Adipocyte (in vitro differentiated cells): ENCODE measurements at regions not wholly inside any gene's neighbourhood (a gene's known extent, or its start where the extent isn't known, plus 50 kb on each side); places are given as distances from the start of the nearest gene placed in this dataset.

ENCODE experiments used
- DNase-seq: peaks from one replicate; pipeline ENCODE4 v3.0.0-alpha.2; 2015; ENCODE audit warnings: low read depth
- H3K27me3 ChIP-seq: replicated peaks from 2 replicates; pipeline ENCODE4 v1.7.0; 2013; ENCODE audit warnings: mild to moderate bottlenecking, low read length, moderate library complexity; ENCODE audit not compliant: control insufficient read depth, insufficient read depth
- H3K36me3 ChIP-seq: 2 replicates; pipeline ENCODE4 v1.7.0; 2013; ENCODE audit warnings: low read length, mild to moderate bottlenecking, moderate library complexity; ENCODE audit not compliant: control insufficient read depth, insufficient read depth, severe bottlenecking
- H3K4me1 ChIP-seq: 2 replicates; pipeline ENCODE4 v1.7.0; 2013; ENCODE audit warnings: mild to moderate bottlenecking, low read length, moderate library complexity; ENCODE audit not compliant: control insufficient read depth, insufficient read depth
- H3K4me3 ChIP-seq: 2 replicates; pipeline ENCODE4 v1.7.0; 2013; ENCODE audit warnings: mild to moderate bottlenecking, low read length, moderate library complexity
- H3K9ac ChIP-seq: 2 replicates; pipeline ENCODE4 v1.7.0; 2013; ENCODE audit warnings: mild to moderate bottlenecking, low read length, moderate library complexity
- H3K9me3 ChIP-seq: 2 replicates; pipeline ENCODE4 v1.7.0; 2013; ENCODE audit warnings: mild to moderate bottlenecking, low read length, moderate library complexity; ENCODE audit not compliant: control insufficient read depth

DNA sequence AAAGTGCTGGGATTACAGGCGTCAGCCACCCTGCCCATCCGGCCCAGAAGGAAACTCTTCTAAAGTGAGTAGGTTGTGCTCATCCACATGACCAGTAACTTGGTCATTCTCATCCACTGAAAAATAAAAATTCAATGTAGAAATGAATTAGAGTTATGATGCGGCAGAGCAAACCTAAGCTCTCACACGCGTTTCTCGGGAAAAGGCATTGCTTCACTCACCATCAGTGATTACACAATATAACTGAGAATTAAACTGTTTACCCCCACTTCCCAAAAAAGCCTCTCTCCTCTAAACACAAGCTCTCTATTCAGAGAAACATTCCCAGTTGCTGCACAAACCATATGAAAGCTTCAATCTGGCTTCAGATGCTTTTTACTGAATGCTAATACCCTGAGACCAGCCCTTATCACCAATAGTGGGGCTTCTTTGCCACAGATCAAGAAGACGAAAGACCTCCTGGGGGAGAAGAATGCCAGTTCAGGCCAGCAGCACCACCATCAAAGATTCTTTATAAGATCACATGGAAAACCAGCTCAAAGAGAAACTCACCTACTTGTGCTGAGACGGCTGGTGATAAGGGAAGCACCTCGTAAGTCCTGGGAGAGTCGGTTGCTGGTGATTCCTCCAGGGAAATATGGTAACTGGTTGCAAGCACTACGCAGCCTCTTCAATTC lies 121.5 kb upstream of the SFSWAP start:
- peaks cover 4% of the 10 kb centered on the region for H3K4me1 ChIP-seq
- no peak for DNase-seq
- H3K4me3 ChIP-seq: peak overlapping the region; percentile 54
- peaks cover 10% of the 10 kb centered on the region for H3K9me3 ChIP-seq
- peak overlapping the region; percentile 39 for H3K9ac ChIP-seq
- H3K36me3 ChIP-seq: no peaks in the 10 kb centered on the region
- peaks cover 20% of the 10 kb centered on the region for H3K27me3 ChIP-seq

DNA sequence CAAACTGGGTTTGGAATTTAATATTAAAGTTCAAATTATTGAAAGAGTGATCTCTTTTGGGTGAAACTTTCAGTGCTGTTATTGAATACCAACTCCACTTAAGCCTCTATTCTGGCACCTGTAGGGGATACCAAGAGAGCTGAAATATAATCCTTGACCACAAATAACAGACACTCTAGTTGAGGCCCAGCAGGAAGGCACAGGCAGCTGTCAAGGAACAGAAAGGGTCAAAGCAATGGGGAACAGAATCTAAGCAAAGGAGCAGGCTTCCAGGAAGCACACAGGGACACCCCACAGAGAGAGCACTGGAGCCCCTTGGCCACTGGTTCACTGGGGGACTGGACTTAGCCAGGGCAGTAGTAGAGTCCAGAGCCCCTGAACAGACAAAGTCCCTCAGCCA lies 120.9 kb upstream of the SFSWAP start:
- no peak for DNase-seq
- H3K36me3 ChIP-seq: no peaks in the 10 kb centered on the region
- H3K9ac ChIP-seq: no peak overlapping the region
- peaks cover 4% of the 10 kb centered on the region for H3K4me1 ChIP-seq
- no peak overlapping the region for H3K4me3 ChIP-seq
- H3K27me3 ChIP-seq: peaks cover 14% of the 10 kb centered on the region
- H3K9me3 ChIP-seq: peaks cover 10% of the 10 kb centered on the region

DNA sequence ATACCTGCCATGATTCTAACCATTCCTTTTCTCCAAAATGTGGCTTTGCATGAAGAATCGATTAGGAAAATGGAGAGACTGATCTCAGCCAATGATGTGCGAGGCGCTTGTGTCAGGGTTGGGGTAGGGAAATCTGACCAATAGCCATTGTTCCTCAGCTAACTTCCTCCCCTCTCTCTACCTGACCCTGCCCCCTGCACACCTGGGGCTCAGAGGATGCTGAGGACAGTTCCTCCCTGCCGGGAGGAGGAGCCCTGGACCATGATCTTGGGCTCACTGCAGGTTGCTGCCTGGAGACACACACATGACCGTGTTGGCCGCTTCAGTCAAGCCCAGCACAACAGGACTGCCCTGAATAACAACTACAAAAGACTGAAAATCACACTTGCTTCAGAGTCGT lies 119.8 kb upstream of the SFSWAP start:
- H3K4me3 ChIP-seq: no peak overlapping the region
- peaks cover 10% of the 10 kb centered on the region for H3K9me3 ChIP-seq
- peaks cover 4% of the 10 kb centered on the region for H3K4me1 ChIP-seq
- no peak for DNase-seq
- no peak overlapping the region for H3K9ac ChIP-seq
- H3K36me3 ChIP-seq: no peaks in the 10 kb centered on the region
- peaks cover 20% of the 10 kb centered on the region for H3K27me3 ChIP-seq

DNA sequence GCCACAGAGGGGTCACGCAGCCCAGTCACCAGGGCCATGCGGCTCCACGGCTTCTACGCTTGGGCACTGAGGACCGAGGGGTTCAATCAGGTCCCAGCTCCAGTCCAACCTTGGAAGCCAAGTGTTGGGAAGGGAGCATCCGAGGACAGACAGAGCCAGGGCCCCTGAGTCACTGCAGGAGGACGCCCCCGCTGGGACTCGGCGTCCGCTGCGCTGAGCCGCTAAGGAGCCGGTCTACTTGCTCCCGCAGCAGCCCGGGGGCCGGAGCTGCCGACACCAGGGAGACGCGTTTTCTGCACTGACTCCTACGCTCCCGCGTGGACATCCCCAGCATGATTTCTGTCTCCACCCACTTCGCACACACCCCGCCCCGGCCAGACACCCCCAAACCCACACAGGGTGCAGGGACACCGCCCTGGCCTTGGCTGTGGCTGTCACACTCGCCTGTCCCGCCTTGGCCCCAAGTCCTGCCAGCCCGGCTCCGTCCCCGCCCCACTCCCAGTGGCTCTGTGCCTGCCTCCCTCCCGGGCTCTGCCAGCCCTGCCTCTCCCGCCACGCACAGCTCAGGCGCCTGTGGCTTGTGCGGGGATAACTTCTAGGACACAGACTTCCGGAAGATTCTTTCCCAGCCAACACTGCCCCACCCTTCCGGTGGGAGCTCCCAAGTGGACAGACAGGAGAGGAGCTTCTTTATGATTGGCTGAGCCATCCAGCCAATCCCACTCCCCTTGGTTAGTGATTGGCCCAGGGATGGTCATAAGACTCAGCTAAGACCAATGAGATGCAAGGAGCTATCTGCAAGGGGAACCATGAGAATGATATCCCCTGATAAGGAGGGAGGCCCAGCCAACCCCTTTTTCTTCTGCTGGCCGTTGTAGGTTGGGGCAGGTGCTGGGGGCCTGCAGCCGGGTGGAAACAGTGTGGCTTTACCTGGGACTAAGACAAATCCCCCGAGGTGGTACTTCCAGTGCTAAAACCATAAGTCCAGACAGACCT lies 118.9 kb upstream of the SFSWAP start:
- no peak overlapping the region for H3K4me3 ChIP-seq
- peaks cover 25% of the 10 kb centered on the region for H3K27me3 ChIP-seq
- H3K9ac ChIP-seq: no peak overlapping the region
- no peak for DNase-seq
- H3K9me3 ChIP-seq: peaks cover 2% of the 10 kb centered on the region
- no peaks in the 10 kb centered on the region for H3K36me3 ChIP-seq
- H3K4me1 ChIP-seq: peaks cover 4% of the 10 kb centered on the region

DNA sequence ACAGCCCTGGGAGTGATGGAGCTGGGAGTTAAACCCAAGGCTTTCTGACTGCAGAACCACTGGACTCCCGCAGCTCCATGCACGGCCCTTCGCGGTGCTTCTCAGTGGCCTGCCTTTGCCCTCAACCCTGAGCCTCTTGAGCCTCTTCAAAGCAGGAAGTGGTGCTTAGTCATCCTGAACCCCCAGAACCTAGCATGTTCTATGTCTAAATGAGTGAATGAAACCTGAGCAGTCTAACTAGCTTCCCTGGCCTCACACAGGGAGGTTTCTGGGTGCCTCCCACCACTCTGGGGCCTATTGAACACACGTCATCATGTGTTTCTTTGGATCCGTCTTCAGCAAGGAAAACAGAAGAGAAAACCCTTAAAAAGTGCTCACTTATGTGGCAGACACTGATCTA lies 117.9 kb upstream of the SFSWAP start:
- H3K36me3 ChIP-seq: no peaks in the 10 kb centered on the region
- H3K9me3 ChIP-seq: no peaks in the 10 kb centered on the region
- peaks cover 31% of the 10 kb centered on the region for H3K27me3 ChIP-seq
- no peak overlapping the region for H3K4me3 ChIP-seq
- no peak for DNase-seq
- peaks cover 4% of the 10 kb centered on the region for H3K4me1 ChIP-seq
- no peak overlapping the region for H3K9ac ChIP-seq

DNA sequence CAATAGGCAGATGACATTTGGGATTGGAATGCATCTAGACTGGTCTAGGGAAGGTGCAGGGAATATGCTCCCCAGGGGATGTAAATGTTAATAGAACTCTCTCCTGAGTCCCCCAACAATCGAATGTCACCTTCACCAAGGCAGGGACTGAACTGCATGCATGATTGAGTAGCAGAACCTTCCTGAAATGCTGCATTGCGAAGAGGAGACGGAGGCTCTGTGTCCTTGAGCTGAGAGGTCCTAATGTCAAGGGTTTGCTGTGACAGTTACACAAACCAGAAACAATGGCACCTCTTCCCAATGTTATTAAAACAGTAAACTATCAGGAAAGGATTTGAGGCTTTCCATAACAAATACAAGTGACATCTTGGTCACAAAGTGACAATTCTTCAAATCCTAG lies 117.5 kb upstream of the SFSWAP start:
- no peak for DNase-seq
- Histone ChIP-seq H3K36me3 (no peaks in the 10 kb centered on the region), H3K4me1 (peaks cover 4% of the 10 kb centered on the region), H3K27me3 (peaks cover 31% of the 10 kb centered on the region), H3K4me3 (no peak overlapping the region), H3K9me3 (no peaks in the 10 kb centered on the region), H3K9ac (no peak overlapping the region)

DNA sequence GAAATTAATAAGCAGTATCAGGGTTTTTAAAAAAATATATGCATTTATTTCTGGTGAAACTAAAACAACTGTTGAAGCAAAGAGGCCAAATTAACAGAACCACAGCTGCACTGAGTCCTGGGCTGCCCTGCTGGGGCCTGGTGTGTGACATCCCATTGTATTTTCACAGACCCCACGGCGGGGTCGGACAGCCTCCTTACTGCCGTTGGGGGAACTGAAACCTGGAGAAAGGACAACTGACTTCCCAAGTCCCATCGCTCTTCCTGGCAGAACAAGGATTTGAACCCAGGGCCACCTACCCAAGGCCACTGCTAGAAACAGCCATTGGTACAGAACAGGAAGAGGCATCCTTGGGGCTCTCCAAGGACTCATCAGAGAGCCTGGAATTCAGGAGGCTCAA lies 114.8 kb upstream of the SFSWAP start:
- no peak overlapping the region for H3K4me3 ChIP-seq
- peaks cover 36% of the 10 kb centered on the region for H3K27me3 ChIP-seq
- no peaks in the 10 kb centered on the region for H3K36me3 ChIP-seq
- H3K9me3 ChIP-seq: no peaks in the 10 kb centered on the region
- no peak for DNase-seq
- H3K4me1 ChIP-seq: no peaks in the 10 kb centered on the region
- H3K9ac ChIP-seq: no peak overlapping the region

DNA sequence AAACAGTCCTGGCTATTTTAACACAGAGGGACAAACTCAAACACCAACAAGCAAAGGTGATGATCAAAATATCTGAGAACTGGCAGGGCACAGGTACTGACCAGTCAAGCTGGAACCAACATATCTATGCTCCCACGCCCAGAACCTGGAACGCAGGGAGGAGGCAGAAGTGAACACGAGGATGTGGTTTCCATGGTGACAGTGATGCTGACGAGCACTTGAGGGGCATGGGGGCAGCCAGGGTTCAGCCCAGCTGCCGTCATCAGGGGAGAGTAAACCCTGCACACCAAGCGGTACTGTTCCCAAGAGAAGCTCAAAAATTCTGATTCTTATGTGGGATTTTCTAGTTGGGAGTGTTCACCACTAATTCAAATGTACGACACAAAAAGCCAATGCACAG lies 113.6 kb upstream of the SFSWAP start:
- no peaks in the 10 kb centered on the region for H3K4me1 ChIP-seq
- no peaks in the 10 kb centered on the region for H3K36me3 ChIP-seq
- no peak for DNase-seq
- H3K27me3 ChIP-seq: peaks cover 33% of the 10 kb centered on the region
- no peak overlapping the region for H3K9ac ChIP-seq
- H3K4me3 ChIP-seq: no peak overlapping the region
- H3K9me3 ChIP-seq: no peaks in the 10 kb centered on the region

DNA sequence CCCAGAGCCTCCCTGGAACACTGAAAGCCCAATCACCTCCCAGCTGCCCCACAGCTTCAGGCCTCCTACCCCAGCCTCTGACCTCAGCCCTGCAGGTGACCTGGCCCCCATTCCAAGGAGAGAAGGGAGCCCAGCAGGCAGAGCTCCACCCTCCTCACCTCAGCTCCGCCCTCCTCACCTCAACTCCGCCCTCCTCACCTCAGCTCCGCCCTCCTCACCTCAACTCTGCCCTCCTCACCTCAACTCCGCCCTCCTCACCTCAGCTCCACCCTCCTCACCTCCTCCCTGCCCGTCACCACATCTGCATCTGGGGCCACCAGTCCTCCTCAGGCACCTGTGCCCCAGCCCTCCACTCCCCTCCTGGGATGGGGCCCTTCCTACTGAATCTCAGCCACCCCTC lies 112.2 kb upstream of the SFSWAP start:
- Histone ChIP-seq H3K9me3 (no peaks in the 10 kb centered on the region), H3K4me1 (no peaks in the 10 kb centered on the region), H3K9ac (no peak overlapping the region), H3K27me3 (peaks cover 29% of the 10 kb centered on the region), H3K36me3 (no peaks in the 10 kb centered on the region), H3K4me3 (no peak overlapping the region)
- DNase-seq: no peak

DNA sequence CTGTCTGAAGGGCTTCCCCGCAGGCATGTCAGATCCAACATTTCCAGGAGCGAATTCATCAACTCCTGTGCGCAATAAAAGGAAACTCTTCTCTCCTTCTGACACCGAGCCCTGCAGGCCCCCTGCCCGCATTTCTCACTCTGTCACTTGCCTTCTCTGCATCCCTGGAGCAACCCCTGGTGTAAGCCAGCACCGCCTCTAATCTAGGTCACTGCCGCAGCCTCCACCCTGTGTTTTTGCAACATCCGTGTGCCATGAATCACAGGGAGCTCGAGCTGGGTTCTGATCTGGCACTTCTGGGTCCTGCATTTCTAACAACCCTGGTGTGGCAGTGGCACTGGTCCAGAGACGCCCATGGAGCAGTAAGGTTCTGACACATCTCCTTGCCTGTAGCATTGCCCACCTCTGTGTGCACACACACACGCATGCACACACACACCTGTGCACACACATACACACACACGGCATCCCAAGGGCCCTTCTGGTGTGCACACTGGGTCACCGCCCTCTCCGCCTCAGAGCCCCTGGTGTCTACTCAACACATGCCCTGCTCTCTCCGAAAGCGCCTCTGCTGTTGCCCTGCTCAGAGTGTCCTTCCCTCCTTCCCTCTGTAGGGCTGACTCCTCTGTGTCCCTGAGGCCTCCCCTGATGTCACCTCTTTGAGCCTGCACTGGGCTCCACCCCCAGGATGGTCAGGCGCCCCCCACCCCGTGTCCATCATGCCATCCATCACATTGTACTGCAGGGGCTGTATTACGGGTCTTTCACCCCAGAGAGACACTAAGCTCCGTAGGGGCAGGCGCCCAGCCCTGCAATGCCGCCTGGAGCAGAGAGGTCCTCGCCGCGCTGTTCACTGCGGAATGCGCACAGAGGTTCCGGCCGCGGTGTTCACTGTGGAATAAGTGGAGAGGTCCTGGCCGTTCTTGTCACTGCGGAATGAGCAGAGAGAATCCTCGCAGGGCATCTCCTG lies 111.4 kb upstream of the SFSWAP start:
- Histone ChIP-seq H3K4me1 (no peaks in the 10 kb centered on the region), H3K27me3 (peaks cover 29% of the 10 kb centered on the region), H3K36me3 (no peaks in the 10 kb centered on the region), H3K9ac (no peak overlapping the region), H3K9me3 (no peaks in the 10 kb centered on the region), H3K4me3 (no peak overlapping the region)
- no peak for DNase-seq

DNA sequence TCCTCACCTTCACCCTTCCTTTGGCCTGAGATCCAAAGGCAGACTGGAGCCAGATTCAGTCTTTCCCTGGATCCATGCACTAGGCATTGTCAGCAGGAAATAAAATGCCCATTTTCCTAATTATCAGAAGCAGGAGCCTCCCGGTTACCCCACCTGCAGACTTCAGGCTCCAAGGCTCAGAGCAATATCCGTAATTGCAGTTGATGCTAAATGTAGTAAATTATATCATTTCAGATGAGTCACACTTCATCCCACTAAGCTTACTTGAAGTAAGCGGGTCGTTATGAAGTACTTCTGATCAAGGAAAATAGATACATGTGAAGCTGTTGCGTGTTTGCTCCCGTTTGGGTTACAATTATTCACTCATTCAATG lies 110.7 kb upstream of the SFSWAP start:
- no peak overlapping the region for H3K4me3 ChIP-seq
- no peaks in the 10 kb centered on the region for H3K36me3 ChIP-seq
- H3K9me3 ChIP-seq: no peaks in the 10 kb centered on the region
- no peak overlapping the region for H3K9ac ChIP-seq
- H3K27me3 ChIP-seq: peaks cover 33% of the 10 kb centered on the region
- no peaks in the 10 kb centered on the region for H3K4me1 ChIP-seq
- no peak for DNase-seq
